H1 (cell line): ENCODE measurements at regions not wholly inside any gene's neighbourhood (a gene's known extent, or its start where the extent isn't known, plus 50 kb on each side); places are given as distances from the start of the nearest gene placed in this dataset.

Experiments
- CTCF ChIA-PET: fragments of 300-600 bp; sonication (Branson Sonifier 250); formaldehyde crosslinking; loops from one replicate; lab custom pipeline; 2021; ENCODE audit not compliant: partially characterized antibody; lab: Charles Lee
- POLR2A ChIA-PET: fragments of 300-600 bp; sonication (Branson Sonifier 250); formaldehyde crosslinking; loops from one replicate; lab custom pipeline; 2021; ENCODE audit warnings: inconsistent platforms; ENCODE audit not compliant: partially characterized antibody; lab: Charles Lee
- DNase-seq, 2 experiments: peaks; one replicate each; pipeline versions ENCODE4 v3.0.0 to v3.0.0-alpha.2; 2010 to 2022; ENCODE audit warnings: low spot score in 2 of 2, low read depth in 1 of 2, mixed read lengths in 1 of 2
- FAIRE-seq: peaks from 2 replicates; lab custom pipeline; 2011; peaks lifted over from hg19 to GRCh38; lab: Jason Lieb, UNC
- H2AFZ ChIP-seq: 2 replicates; pipeline ENCODE4 v1.8.1; 2012; ENCODE audit warnings: low read length, inconsistent platforms
- H2AK5ac ChIP-seq: 2 replicates; pipeline ENCODE4 v1.6.1; 2013; ENCODE audit warnings: low read depth, low read length
- H2BK120ac ChIP-seq: replicated peaks from 2 replicates; pipeline ENCODE3; 2013; ENCODE audit warnings: low read depth, low read length, inconsistent platforms
- H2BK12ac ChIP-seq: 2 replicates; pipeline ENCODE4 v1.6.1; 2013; ENCODE audit warnings: low read depth, low read length
- H2BK15ac ChIP-seq: 2 replicates; pipeline ENCODE4 v1.6.1; 2013; ENCODE audit warnings: low read length
- H2BK20ac ChIP-seq: 2 replicates; pipeline ENCODE4 v1.6.1; 2013; ENCODE audit warnings: low read length
- H2BK5ac ChIP-seq: 2 replicates; pipeline ENCODE4 v1.6.1; 2013; ENCODE audit warnings: low read depth, low read length
- H3K14ac ChIP-seq: 2 replicates; pipeline ENCODE4 v1.6.1; 2013; ENCODE audit warnings: inconsistent platforms; ENCODE audit not compliant: insufficient read length
- H3K18ac ChIP-seq: 2 replicates; pipeline ENCODE4 v1.6.1; 2013; ENCODE audit warnings: low read length; ENCODE audit errors: extremely low read depth
- H3K23ac ChIP-seq: 2 replicates; pipeline ENCODE4 v1.6.1; 2013; ENCODE audit warnings: inconsistent platforms; ENCODE audit not compliant: insufficient read length
- H3K23me2 ChIP-seq: 2 replicates; pipeline ENCODE4 v1.6.1; 2013; ENCODE audit warnings: low read depth, low read length
- H3K27ac ChIP-seq: 2 replicates; pipeline ENCODE4 v1.6.1; 2011; ENCODE audit warnings: low read depth, low read length, inconsistent platforms
- H3K27me3 ChIP-seq, 4 experiments: replicated peaks in 1 of 4; 1 replicate in 1 of 4; 2 replicates in 3 of 4; pipeline versions ENCODE4 v1.6.1 to v1.8.1; 2011 to 2013; ENCODE audit warnings: low read length in 3 of 4, mild to moderate bottlenecking in 3 of 4, inconsistent platforms in 2 of 4, mixed read lengths in 2 of 4, moderate library complexity in 1 of 4; ENCODE audit not compliant: control insufficient read depth in 3 of 4, insufficient read depth in 3 of 4; ENCODE audit errors: extremely low read depth in 1 of 4
- H3K36me3 ChIP-seq, 4 experiments: 2 replicates each; pipeline versions ENCODE4 v1.6.1 to v1.8.1; 2011 to 2013; ENCODE audit warnings: mild to moderate bottlenecking in 4 of 4, low read length in 3 of 4, moderate library complexity in 2 of 4, control low read depth in 1 of 4, inconsistent platforms in 1 of 4; ENCODE audit not compliant: insufficient read depth in 4 of 4, control insufficient read depth in 2 of 4
- H3K4ac ChIP-seq: replicated peaks from 2 replicates; pipeline ENCODE3; 2013; ENCODE audit warnings: low read length, low read depth, mixed read lengths, inconsistent platforms; ENCODE audit not compliant: insufficient read length
- H3K4me1 ChIP-seq, 4 experiments: replicated peaks in 1 of 4; 1 replicate in 1 of 4; 2 replicates in 3 of 4; pipeline versions ENCODE4 v1.6.1 to v1.8.1; 2011 to 2013; ENCODE audit warnings: low read length in 3 of 4, inconsistent platforms in 2 of 4, mixed read lengths in 1 of 4; ENCODE audit not compliant: insufficient read depth in 4 of 4, control insufficient read depth in 3 of 4
- H3K4me2 ChIP-seq, 2 experiments: 2 replicates each; pipeline versions ENCODE4 v1.6.1 to v1.8.1; 2011 to 2013; ENCODE audit warnings: low read depth in 2 of 2, low read length in 2 of 2, control low read depth in 1 of 2, inconsistent platforms in 1 of 2, mild to moderate bottlenecking in 1 of 2; ENCODE audit not compliant: insufficient read depth in 1 of 2
- H3K4me3 ChIP-seq, 4 experiments: fragments of 200-600, 300-600 bp in 1 of 4; sonication (generic), shearing (Covaris generic), sonication (Bioruptor Twin) in 1 of 4; 2 replicates each; pipeline versions ENCODE4 v1.5.1 to v1.8.1; 2011 to 2016; ENCODE audit warnings: low read length in 4 of 4, low read depth in 3 of 4, control low read depth in 2 of 4, inconsistent platforms in 2 of 4, mild to moderate bottlenecking in 2 of 4, mixed read lengths in 1 of 4, moderate library complexity in 1 of 4; ENCODE audit not compliant: insufficient read depth in 2 of 4; ENCODE audit errors: extremely low read depth in 1 of 4
- H3K56ac ChIP-seq: replicated peaks from 2 replicates; pipeline ENCODE3; 2013; ENCODE audit warnings: low read depth, mild to moderate bottlenecking, mixed read lengths, low read length, inconsistent platforms; ENCODE audit not compliant: insufficient read length
- H3K79me1 ChIP-seq: 2 replicates; pipeline ENCODE4 v1.6.1; 2013; ENCODE audit warnings: low read depth, low read length, control low read depth
- H3K79me2 ChIP-seq, 2 experiments: 2 replicates each; pipeline versions ENCODE4 v1.6.1 to v1.8.1; 2012 to 2013; ENCODE audit warnings: low read length in 2 of 2, mild to moderate bottlenecking in 2 of 2, inconsistent platforms in 1 of 2; ENCODE audit not compliant: insufficient read depth in 2 of 2, control insufficient read depth in 1 of 2
- H3K9ac ChIP-seq, 4 experiments: replicated peaks in 1 of 4; 1 replicate in 1 of 4; 2 replicates in 3 of 4; pipeline versions ENCODE4 v1.6.1 to v1.8.1; 2011 to 2013; ENCODE audit warnings: low read depth in 3 of 4, low read length in 3 of 4, control low read depth in 2 of 4, mild to moderate bottlenecking in 2 of 4, moderate library complexity in 2 of 4, inconsistent platforms in 1 of 4; ENCODE audit errors: extremely low read depth in 1 of 4
- H3K9me3 ChIP-seq, 2 experiments: 2 replicates each; pipeline versions ENCODE4 v1.6.1 to v1.8.1; 2012 to 2013; ENCODE audit warnings: mild to moderate bottlenecking in 2 of 2, moderate library complexity in 2 of 2, control low read depth in 1 of 2, inconsistent platforms in 1 of 2, low read depth in 1 of 2, low read length in 1 of 2, mixed read lengths in 1 of 2; ENCODE audit not compliant: insufficient read depth in 2 of 2
- H4K20me1 ChIP-seq, 2 experiments: replicated peaks in 1 of 2; 2 replicates each; pipeline versions ENCODE3 to v1.8.1; 2011 to 2013; ENCODE audit warnings: inconsistent platforms in 2 of 2, low read length in 2 of 2, mild to moderate bottlenecking in 1 of 2; ENCODE audit not compliant: insufficient read depth in 2 of 2, control insufficient read depth in 1 of 2
- H4K5ac ChIP-seq: 2 replicates; pipeline ENCODE4 v1.6.1; 2013; ENCODE audit warnings: low read length, low read depth, mixed read lengths, inconsistent platforms; ENCODE audit not compliant: insufficient read length
- H4K8ac ChIP-seq: 2 replicates; pipeline ENCODE4 v1.8.0; 2013; ENCODE audit warnings: mild to moderate bottlenecking, moderate library complexity, low read length, inconsistent platforms; ENCODE audit not compliant: insufficient read depth; ENCODE audit errors: extremely low read depth
- H4K91ac ChIP-seq: replicated peaks from 2 replicates; pipeline ENCODE3; 2013; ENCODE audit warnings: low read length, mixed read lengths, inconsistent platforms; ENCODE audit not compliant: insufficient read length
- CBX8 ChIP-seq: fragments of 300-800, 300-1000 bp; sonication (generic); IDR thresholded peaks from 2 replicates; pipeline ENCODE4 v1.7.1; 2016; ENCODE audit warnings: low read depth, low read length, borderline replicate concordance
- CTBP2 ChIP-seq: IDR thresholded peaks from 2 replicates; pipeline ENCODE4 v1.7.0; 2011; ENCODE audit warnings: borderline replicate concordance, mild to moderate bottlenecking, moderate library complexity, mixed read lengths, low read length; ENCODE audit not compliant: insufficient read depth, insufficient read length
- CTCF ChIP-seq, 3 experiments: IDR thresholded peaks; 1 replicate in 2 of 3; 2 replicates in 1 of 3; pipeline versions ENCODE4 v1.5.1 to v1.6.1; 2011; ENCODE audit warnings: low read length in 3 of 3, mild to moderate bottlenecking in 3 of 3, inconsistent platforms in 2 of 3, low read depth in 1 of 3, moderate library complexity in 1 of 3; ENCODE audit not compliant: insufficient read depth in 1 of 3; ENCODE audit errors: control extremely low read depth in 1 of 3
- FOSL1 ChIP-seq: IDR thresholded peaks from 2 replicates; pipeline ENCODE4 v1.6.1; 2011; ENCODE audit warnings: mild to moderate bottlenecking, low read depth, low read length, moderate library complexity; ENCODE audit not compliant: insufficient read depth
- GABPA ChIP-seq: IDR thresholded peaks from 2 replicates; pipeline ENCODE4 v1.6.1; 2011; ENCODE audit warnings: mild to moderate bottlenecking, low read length, moderate library complexity, borderline replicate concordance; ENCODE audit not compliant: insufficient read depth
- JUN ChIP-seq: IDR thresholded peaks from 2 replicates; pipeline ENCODE4 v1.6.1; 2011; ENCODE audit warnings: low read depth, mild to moderate bottlenecking, improper control_type of control experiment, low read length
- RBBP5 ChIP-seq: IDR thresholded peaks from 2 replicates; pipeline ENCODE4 v1.7.1; 2012; ENCODE audit warnings: low read depth, mild to moderate bottlenecking, inconsistent platforms, low read length, moderate library complexity, borderline replicate concordance
- SP4 ChIP-seq: IDR thresholded peaks from 2 replicates; pipeline ENCODE4 v1.6.1; 2012; ENCODE audit warnings: low read length, inconsistent platforms
- WGBS, 2 experiments: shearing (Covaris generic) in 1 of 2; methylation state at CpG; one replicate each; pipeline versions ENCODE4 v1.1.6 to v1.1.7; 2013 to 2015; ENCODE audit warnings: low lambda C conversion rate in 2 of 2, mixed read lengths in 2 of 2, inconsistent platforms in 1 of 2, low coverage in 1 of 2, missing lambda C conversion rate in 1 of 2; ENCODE audit not compliant: insufficient replicate concordance in 2 of 2, insufficient coverage in 1 of 2, insufficient read length in 1 of 2; ENCODE audit errors: extremely low coverage in 1 of 2, missing lambda C conversion rate in 1 of 2; 5-methylcytosine and 5-hydroxymethylcytosine counted together
- TF ChIP-seq, protein P1 (sequence below): IDR thresholded peaks from 2 replicates; pipeline ENCODE4 v1.6.1; 2012; ENCODE audit warnings: low read length, inconsistent platforms

- Histone ChIP-seq H2BK12ac (no peak overlapping the region), H3K4me3 (no peak overlapping the region), H3K23me2 (no peaks in the 10 kb centered on the region; the same call in 1 of the 2 replicates), H2AK5ac (no peak overlapping the region), H3K4me1 (no peaks in the 10 kb centered on the region), H3K27me3 (no peaks in the 10 kb centered on the region), H2BK5ac (no peak overlapping the region), H3K9ac (no peak overlapping the region), H2BK15ac (no peak overlapping the region), H4K91ac (no peak overlapping the region), H3K79me1 (no peaks in the 10 kb centered on the region), H4K8ac (no peak overlapping the region), H3K23ac (no peak overlapping the region), H2BK20ac (no peak overlapping the region), H3K9me3 (no peaks in the 10 kb centered on the region), H3K79me2 (no peaks in the 10 kb centered on the region), H2BK120ac (no peak overlapping the region), H3K36me3 (no peaks in the 10 kb centered on the region), H3K56ac (no peak overlapping the region), H3K4me2 (no peak overlapping the region), H3K18ac (no peak overlapping the region), H4K5ac (no peak overlapping the region), H4K20me1 (no peaks in the 10 kb centered on the region), H3K14ac (no peak overlapping the region), H3K27ac (no peak overlapping the region), H3K4ac (no peak overlapping the region), H2AFZ (no peak overlapping the region)
- DNase-seq: no peak
- ChIA-PET POLR2A (no interaction called here), CTCF (interaction anchor here (0.8 to 1.3 kb wide), 2 partner anchors 17 to 142 kb away, joined by 3 read pairs; no protein-coding TSS in a partner anchor)
- FAIRE-seq: no peak
- WGBS, 2 experiments: 74% methylated on average over 2 of the region's 2 CpGs; no CpG with 5 or more reads in 1 of the 2 experiments
- TF ChIP-seq SP4 (no peak), CBX8 (no peak), FOSL1 (no peak), JUN (no peak), RBBP5 (no peak), CTBP2 (no peak), GABPA (no peak), CTCF (IDR thresholded peaks at IDR 0.05; ENCODE audit: control extremely low read depth in 1 of 3, insufficient read depth in 1 of 3, low read depth in 1 of 3, low read length in 3 of 3) (no peak)
- TF ChIP-seq, protein P1, sequence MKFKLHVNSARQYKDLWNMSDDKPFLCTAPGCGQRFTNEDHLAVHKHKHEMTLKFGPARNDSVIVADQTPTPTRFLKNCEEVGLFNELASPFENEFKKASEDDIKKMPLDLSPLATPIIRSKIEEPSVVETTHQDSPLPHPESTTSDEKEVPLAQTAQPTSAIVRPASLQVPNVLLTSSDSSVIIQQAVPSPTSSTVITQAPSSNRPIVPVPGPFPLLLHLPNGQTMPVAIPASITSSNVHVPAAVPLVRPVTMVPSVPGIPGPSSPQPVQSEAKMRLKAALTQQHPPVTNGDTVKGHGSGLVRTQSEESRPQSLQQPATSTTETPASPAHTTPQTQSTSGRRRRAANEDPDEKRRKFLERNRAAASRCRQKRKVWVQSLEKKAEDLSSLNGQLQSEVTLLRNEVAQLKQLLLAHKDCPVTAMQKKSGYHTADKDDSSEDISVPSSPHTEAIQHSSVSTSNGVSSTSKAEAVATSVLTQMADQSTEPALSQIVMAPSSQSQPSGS: no peak
These were observed 298.4 kb downstream of the MAP2K6 start for GRCh38 chr17:69712801-69713311.
